GM12891 (cell line): ENCODE measurements at regions not wholly inside any gene's neighbourhood (a gene's known extent, or its start where the extent isn't known, plus 50 kb on each side); places are given as distances from the start of the nearest gene placed in this dataset.
"Not testable (repeated sequence)": the region's sequence is repeated elsewhere in the genome, so short reads cannot be mapped to it uniquely, and the experiment has no call there.

Experiments
- DNase-seq: peaks from one replicate; pipeline ENCODE4 v3.0.0; 2011; ENCODE audit warnings: low spot score; ENCODE audit not compliant: insufficient read length
- FAIRE-seq: peaks from 2 replicates; lab custom pipeline; 2011; peaks lifted over from hg19 to GRCh38; lab: Jason Lieb, UNC
- PAX5 ChIP-seq: IDR thresholded peaks from 2 replicates; pipeline ENCODE4 v1.6.1; 2011; ENCODE audit warnings: low read length, moderate library complexity, mild to moderate bottlenecking; ENCODE audit not compliant: insufficient read depth, severe bottlenecking
- POLR2A ChIP-seq: IDR thresholded peaks from 2 replicates; pipeline ENCODE4 v1.6.1; 2011; ENCODE audit warnings: low read depth, low read length, control low read depth
- POLR2AphosphoS5 ChIP-seq: IDR thresholded peaks from 2 replicates; pipeline ENCODE4 v1.6.1; 2011; ENCODE audit warnings: low read depth, low read length, control low read depth
- POU2F2 ChIP-seq: IDR thresholded peaks from 2 replicates; pipeline ENCODE4 v1.6.1; 2011; ENCODE audit warnings: low read depth, mild to moderate bottlenecking, control low read depth, low read length, moderate library complexity
- SPI1 ChIP-seq: IDR thresholded peaks from 2 replicates; pipeline ENCODE4 v1.6.1; 2011; ENCODE audit warnings: low read depth, low read length, control low read depth
- TAF1 ChIP-seq: IDR thresholded peaks from 2 replicates; pipeline ENCODE4 v1.6.1; 2011; ENCODE audit warnings: low read depth, low read length, control low read depth

DNA sequence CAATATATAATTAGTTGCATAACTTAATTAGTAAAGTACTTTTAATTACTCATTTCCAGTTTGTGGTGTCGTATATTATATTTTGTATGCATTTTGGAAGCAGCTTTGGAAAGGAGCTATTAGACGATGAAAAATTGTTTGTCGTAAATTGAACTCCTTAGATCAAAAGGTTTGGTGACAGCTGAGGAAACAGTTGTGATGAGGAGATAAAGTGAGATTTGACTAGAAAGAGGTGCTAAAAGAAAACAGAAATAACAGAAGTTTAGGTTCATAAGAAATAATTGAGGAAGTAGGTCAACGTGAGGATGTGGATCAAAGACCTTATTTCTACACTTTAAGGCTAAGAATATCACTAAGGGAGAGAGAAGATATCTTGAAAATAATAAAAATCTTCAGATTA lies 141.9 kb upstream of the NETO1 start:
- peak; percentile 28 for FAIRE-seq
- no peak for TF ChIP-seq POLR2AphosphoS5
- no peak for TF ChIP-seq PAX5
- DNase-seq: no peak

DNA sequence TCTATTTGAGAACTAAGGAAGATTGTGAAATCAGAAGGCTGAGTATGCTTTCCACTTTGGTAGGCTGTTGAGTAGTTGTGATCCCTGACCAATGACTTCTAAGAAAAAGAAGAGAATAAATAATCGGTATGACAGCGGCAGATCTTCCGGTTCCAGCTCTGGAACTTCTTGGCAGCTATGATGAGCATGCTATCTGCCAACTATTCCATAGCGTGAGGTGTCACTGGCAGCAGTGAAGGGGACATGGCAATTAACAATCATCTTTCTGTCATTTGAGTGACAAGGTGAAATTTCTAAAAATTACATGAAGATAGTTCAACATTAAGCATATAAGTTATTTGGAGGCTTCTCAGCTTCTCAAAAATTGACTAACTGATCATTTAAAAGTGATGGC lies 140.1 kb upstream of the NETO1 start:
- no peak for TF ChIP-seq TAF1
- TF ChIP-seq POLR2AphosphoS5: no peak
- no peak for TF ChIP-seq POU2F2
- TF ChIP-seq PAX5: no peak
- no peak for TF ChIP-seq POLR2A
- no peak for TF ChIP-seq SPI1
- no peak for FAIRE-seq
- no peak for DNase-seq

DNA sequence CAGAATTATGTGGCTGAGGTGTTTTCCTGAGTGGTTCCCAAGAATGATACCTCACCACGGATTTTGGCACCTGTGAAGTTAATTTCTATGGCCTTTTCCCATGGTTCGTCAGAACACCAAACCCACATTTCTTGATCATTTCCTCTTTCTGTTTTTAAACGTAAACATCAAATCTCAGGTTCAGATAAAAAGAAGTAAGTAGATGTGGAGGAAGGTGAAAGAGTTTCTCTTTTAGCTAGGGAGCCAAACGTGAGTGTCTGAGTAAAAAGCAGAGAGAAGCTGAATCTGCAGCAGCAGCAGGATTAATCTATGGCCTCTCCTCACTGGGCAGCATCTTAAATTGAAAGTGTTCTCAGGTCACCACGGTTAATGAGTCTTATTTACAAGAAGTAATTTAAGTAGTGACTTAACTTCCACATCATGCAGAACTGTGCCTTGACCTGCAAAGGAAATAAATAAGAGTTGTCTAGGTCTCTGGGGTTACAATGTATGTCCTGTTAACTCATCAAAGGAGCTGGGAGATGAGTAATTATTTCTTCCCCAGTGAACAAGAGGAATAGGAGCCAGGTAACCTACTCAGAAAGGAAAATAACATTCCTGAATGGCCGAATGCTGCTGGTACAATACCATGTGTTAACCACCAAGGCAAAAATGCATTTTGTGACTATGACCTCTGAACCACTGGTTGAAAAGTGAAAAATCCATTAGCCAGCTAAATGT lies 139.6 kb upstream of the NETO1 start:
- FAIRE-seq (no peak), DNase-seq (no peak)
- TF ChIP-seq POU2F2: no peak
- TF ChIP-seq SPI1: peak; percentile 92

DNA sequence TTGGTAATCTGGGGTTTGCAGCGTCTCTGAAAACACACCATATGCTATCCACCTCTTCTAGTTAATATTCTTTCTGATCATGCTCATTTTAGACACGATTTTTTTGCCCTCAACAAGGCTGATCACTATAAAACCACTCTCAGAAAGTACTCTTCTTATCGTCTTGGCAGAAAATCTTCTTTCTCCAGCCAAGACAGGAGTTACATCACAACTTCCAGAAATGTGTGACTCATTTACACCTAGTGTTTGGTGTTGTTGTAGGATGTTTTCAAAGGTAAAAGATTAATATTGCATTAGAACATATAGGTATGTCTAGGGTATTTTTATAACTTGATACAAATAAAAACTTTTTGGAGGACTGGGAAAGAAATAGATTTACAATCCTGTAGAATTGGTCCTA lies 138.5 kb upstream of the NETO1 start:
- DNase-seq: no peak
- no peak for TF ChIP-seq POLR2A
- no peak for TF ChIP-seq POU2F2
- no peak for FAIRE-seq

DNA sequence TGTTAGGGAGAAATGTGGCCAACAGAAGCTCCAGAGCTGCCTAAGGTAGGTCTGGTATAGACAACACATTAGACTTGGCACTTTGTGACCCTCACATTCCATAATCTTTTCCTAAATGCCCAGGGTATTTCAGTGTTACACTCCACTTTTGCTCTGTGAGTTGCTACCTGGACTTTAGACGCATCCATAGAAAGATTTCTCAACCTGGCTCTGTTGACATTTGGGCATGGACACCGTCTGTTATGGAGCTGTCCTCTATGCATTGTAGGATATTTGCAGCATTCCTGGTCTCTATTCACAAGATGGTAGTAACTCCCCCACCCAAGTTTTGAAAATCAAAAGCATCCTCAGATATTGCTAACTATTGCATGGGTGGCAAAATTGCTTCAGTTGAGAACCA lies 136.5 kb upstream of the NETO1 start:
- no peak for FAIRE-seq
- TF ChIP-seq SPI1 (no peak), POU2F2 (no peak), POLR2AphosphoS5 (no peak), TAF1 (no peak), PAX5 (no peak), POLR2A (no peak)
- DNase-seq: no peak

DNA sequence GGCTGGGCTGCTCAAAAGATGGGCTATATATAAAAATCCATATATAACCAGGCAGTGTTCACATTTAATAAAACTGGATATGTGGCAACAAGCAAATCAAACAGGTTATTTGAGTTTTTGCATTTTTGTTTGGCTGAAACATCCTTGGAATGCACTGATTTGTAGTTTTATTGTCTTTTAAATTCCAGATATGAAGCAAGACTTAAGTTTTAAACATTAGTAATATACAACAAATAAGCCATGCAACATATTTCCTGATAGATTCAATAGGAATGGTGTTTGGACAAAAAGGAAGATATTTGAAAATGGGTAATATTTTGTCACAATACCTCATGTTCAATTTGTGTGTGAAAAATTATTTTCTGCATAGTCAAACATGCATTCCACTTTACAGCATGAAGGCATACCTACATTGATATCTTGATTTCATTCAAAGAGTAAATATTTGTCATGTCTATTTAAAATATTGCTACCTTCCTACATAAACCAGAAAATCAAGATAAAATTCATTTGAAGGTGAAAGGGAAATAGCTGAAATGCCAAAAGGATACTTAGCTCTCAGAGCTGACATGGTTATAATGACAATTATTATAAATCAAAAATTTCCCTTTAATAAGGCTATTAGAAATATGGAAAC lies 132.3 kb upstream of the NETO1 start:
- no peak for DNase-seq
- FAIRE-seq: no peak
- no peak for TF ChIP-seq SPI1
- no peak for TF ChIP-seq PAX5
- no peak for TF ChIP-seq POLR2AphosphoS5
- TF ChIP-seq POLR2A: no peak
- TF ChIP-seq TAF1: no peak
- TF ChIP-seq POU2F2: no peak

DNA sequence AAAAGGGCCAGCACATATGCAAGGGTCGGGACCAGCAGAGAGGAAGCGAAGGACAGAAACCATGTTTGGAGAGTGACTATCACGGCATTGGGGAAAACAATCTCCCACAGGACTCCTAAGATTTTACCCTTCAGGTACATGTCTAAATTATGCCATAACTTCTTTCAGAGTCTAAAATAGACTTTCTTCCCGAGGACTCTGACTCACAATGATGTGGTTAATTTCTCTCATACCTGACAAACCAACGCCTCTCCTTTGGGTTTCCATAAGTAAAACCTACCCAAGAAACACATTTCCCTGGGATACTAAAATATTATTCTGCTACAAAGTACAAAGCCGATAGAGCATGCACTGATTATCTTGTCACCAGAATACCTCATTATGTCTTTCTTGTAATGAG lies 127.8 kb upstream of the NETO1 start:
- DNase-seq: no peak
- TF ChIP-seq POLR2AphosphoS5: no peak
- FAIRE-seq: no peak

DNA sequence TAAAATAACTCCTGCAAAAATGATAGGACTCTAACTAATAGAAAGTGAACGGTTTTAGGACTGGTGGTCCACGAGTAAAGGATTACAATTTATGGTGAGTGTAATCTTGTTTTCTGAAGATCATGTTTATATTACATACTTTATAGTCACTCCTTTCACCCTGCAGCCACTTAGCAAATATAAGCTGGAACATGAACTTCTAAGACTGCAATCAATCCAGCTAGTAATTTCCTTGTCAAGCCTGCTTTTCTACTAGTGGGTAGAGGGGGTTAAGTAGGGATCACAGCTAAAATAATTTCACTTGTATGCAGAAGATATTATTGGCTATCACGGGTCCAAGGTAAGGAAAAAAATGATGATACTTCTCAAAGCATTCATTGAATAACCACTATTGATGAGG lies 125.5 kb upstream of the NETO1 start:
- TF ChIP-seq POLR2AphosphoS5 (no peak), PAX5 (no peak), POU2F2 (no peak), TAF1 (no peak), POLR2A (no peak), SPI1 (no peak)
- FAIRE-seq (no peak), DNase-seq (no peak)

DNA sequence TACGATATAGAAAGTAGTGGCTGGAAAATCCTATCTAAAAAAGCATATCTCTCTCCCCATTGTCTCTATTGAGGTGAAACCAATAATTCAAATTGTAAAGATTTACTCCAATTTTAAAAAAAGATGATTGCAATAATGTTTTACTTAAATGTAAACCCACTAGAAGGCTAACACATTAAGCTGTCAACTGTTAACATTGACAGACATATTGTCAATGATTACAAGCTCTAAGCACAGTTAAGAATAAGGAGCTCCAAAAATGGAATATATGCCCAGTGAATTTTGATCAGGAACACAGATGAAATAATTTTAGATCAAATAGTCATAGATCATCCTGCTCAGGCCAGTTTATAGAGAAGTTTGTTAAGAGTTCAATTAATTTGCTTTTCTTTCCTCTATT lies 123.6 kb upstream of the NETO1 start:
- FAIRE-seq (no peak), DNase-seq (no peak)
- TF ChIP-seq POU2F2 (no peak), POLR2A (no peak), SPI1 (no peak), PAX5 (no peak)

DNA sequence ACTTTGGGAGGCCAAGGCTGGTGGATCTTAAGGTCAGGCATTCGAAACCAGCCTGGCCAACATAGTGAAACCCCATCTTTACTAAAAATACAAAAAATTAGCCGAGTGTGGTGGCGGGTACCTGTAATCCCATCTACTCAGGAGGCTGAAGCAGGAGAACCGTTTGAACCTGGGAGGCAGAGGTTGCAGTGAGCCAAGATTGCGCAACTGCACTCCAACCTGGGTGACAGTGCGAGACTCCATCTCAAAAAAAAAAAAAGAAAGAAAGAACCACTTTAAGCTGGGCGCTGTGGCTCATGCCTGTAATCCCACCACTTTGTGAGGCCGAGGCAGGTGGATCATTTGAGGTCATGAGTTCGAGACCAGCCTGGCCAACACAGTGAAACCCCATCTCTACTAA lies 119.8 kb upstream of the NETO1 start:
- not testable (repeated sequence) for FAIRE-seq, DNase-seq

DNA sequence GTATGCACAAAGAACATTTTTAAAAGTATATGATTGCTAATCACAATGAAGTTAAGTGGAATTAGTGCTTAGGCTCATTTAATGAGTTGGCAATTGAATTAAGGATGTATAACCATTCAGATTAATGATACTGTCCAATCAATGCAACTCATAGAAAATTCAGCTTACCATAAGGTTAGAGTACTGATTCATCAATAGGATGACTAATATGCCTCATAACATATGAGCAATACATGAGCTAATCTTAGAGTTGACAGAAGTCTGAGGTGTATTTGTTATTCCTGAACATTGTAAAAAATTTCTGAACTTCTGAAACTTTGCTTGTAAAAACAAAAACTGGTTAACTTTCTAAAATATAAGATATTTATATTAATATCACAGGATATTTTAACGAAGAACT lies 118.3 kb upstream of the NETO1 start:
- FAIRE-seq: no peak
- no peak for TF ChIP-seq SPI1
- TF ChIP-seq PAX5: no peak
- no peak for TF ChIP-seq POLR2AphosphoS5
- TF ChIP-seq TAF1: no peak
- TF ChIP-seq POLR2A: no peak

More for the DNA sequence above, 118.3 kb upstream of the NETO1 start:
- DNase-seq: no peak
